HEK293T (cell line): ENCODE measurements at regions not wholly inside any gene's neighbourhood (a gene's known extent, or its start where the extent isn't known, plus 50 kb on each side); places are given as distances from the start of the nearest gene placed in this dataset.

Source experiments
- CTCF ChIA-PET: fragments of 350-600 bp; formaldehyde crosslinking; extraction: SDS; loops from one replicate; lab custom pipeline; 2021; ENCODE audit warnings: antibody characterized with exemption, inconsistent platforms; lab: Yijun Ruan, JAX
- POLR2A ChIA-PET: fragments of 350-600 bp; formaldehyde crosslinking; extraction: SDS; loops from one replicate; lab custom pipeline; 2020; ENCODE audit warnings: antibody characterized with exemption, inconsistent platforms; lab: Yijun Ruan, JAX
- DNase-seq: peaks from one replicate; pipeline ENCODE4 v3.0.0; 2012; ENCODE audit warnings: mixed read lengths; ENCODE audit errors: extremely low spot score
- ARNT ChIP-seq: fragments of 450-650 bp; IDR thresholded peaks from 2 replicates; pipeline ENCODE4 v1.6.1; 2017; ENCODE audit warnings: mild to moderate bottlenecking
- BHLHE40 ChIP-seq: fragments of 450-650 bp; IDR thresholded peaks from 2 replicates; pipeline ENCODE4 v1.6.1; 2016; ENCODE audit warnings: mild to moderate bottlenecking, moderate library complexity, borderline replicate concordance
- CTBP1 ChIP-seq: fragments of 450-650 bp; IDR thresholded peaks from 2 replicates; pipeline ENCODE4 v1.6.1; 2016; ENCODE audit warnings: borderline replicate concordance
- ELF4 ChIP-seq: fragments of 450-650 bp; IDR thresholded peaks from 2 replicates; pipeline ENCODE4 v1.6.1; 2017; ENCODE audit warnings: antibody characterized with exemption
- FOXA1 ChIP-seq: fragments of 450-650 bp; IDR thresholded peaks from 2 replicates; pipeline ENCODE4 v1.6.1; 2016; ENCODE audit warnings: mild to moderate bottlenecking
- FOXK2 ChIP-seq: fragments of 450-650 bp; IDR thresholded peaks from 2 replicates; pipeline ENCODE4 v1.6.1; 2016; ENCODE audit warnings: mild to moderate bottlenecking
- FOXM1 ChIP-seq: fragments of 450-650 bp; IDR thresholded peaks from 2 replicates; pipeline ENCODE4 v1.6.1; 2017; ENCODE audit warnings: mild to moderate bottlenecking, borderline replicate concordance
- HDGF ChIP-seq: fragments of 450-650 bp; IDR thresholded peaks from 2 replicates; pipeline ENCODE4 v1.6.1; 2017; ENCODE audit warnings: antibody characterized with exemption, borderline replicate concordance
- L3MBTL2 ChIP-seq: fragments of 450-650 bp; conservative IDR thresholded peaks from 2 replicates; pipeline ENCODE4 v1.6.1; 2016; ENCODE audit warnings: mild to moderate bottlenecking
- LEF1 ChIP-seq: fragments of 450-650 bp; IDR thresholded peaks from 2 replicates; pipeline ENCODE4 v1.6.1; 2017; ENCODE audit warnings: mild to moderate bottlenecking, borderline replicate concordance
- NFRKB ChIP-seq: fragments of 450-650 bp; IDR thresholded peaks from 2 replicates; pipeline ENCODE4 v1.6.1; 2016; ENCODE audit warnings: mild to moderate bottlenecking, moderate library complexity
- PKNOX1 ChIP-seq: fragments of 450-650 bp; IDR thresholded peaks from 2 replicates; pipeline ENCODE4 v1.6.1; 2016
- SP1 ChIP-seq: fragments of 450-650 bp; IDR thresholded peaks from 2 replicates; pipeline ENCODE4 v1.6.1; 2017
- SUZ12 ChIP-seq: fragments of 450-650 bp; IDR thresholded peaks from 2 replicates; pipeline ENCODE4 v1.6.1; 2016; ENCODE audit warnings: mild to moderate bottlenecking
- TARDBP ChIP-seq: fragments of 450-650 bp; IDR thresholded peaks from 2 replicates; pipeline ENCODE4 v1.6.1; 2016
- ZNF384 ChIP-seq: fragments of 450-650 bp; IDR thresholded peaks from 2 replicates; pipeline ENCODE4 v1.6.1; 2016

- DNase-seq = no peak
- CTCF ChIA-PET = interaction anchor here (0.5 to 2.4 kb wide), 7 partner anchors 10 to 220 kb away, joined by 3 to 15 read pairs (median 4); no protein-coding TSS in a partner anchor
- POLR2A ChIA-PET = no interaction called here
- TF ChIP-seq FOXM1 = no peak
- TF ChIP-seq TARDBP = no peak
- no peak for TF ChIP-seq L3MBTL2
- no peak for TF ChIP-seq PKNOX1
- no peak for TF ChIP-seq FOXK2
Observed at GRCh38 chr3:124560666-124561215, 169.5 kb upstream of the UMPS start.

GRCh38 chr3:124562769-124563168, 167.5 kb upstream of the UMPS start:
- CTCF ChIA-PET = interaction anchor here (0.7 to 4.1 kb wide), 4 partner anchors 8 to 901 kb away, joined by 4 to 56 read pairs (median 6); no protein-coding TSS in a partner anchor
- TF ChIP-seq ARNT = no peak
- TF ChIP-seq LEF1 = no peak
- POLR2A ChIA-PET = no interaction called here
- no peak for DNase-seq

GRCh38 chr3:124563376-124563775, 166.9 kb upstream of the UMPS start:
- POLR2A ChIA-PET = no interaction called here
- TF ChIP-seq SUZ12 (no peak), PKNOX1 (no peak), HDGF (no peak)
- CTCF ChIA-PET = interaction anchor here (0.7 to 4.1 kb wide), 3 partner anchors 13 to 125 kb away, joined by 3 to 56 read pairs (median 4); no protein-coding TSS in a partner anchor
- no peak for DNase-seq

GRCh38 chr3:124565013-124565412, 165.2 kb upstream of the UMPS start:
- TF ChIP-seq FOXM1 (no peak), TARDBP (no peak), L3MBTL2 (peak; percentile 57; the same call in 1 of the 2 replicates)
- DNase-seq = peak; percentile 71
- ChIA-PET CTCF (interaction anchor here (0.6 to 4.1 kb wide), 7 partner anchors 9 to 174 kb away, joined by 3 to 56 read pairs (median 4); no protein-coding TSS in a partner anchor), POLR2A (interaction anchor here (0.6 to 1.5 kb wide), 3 partner anchors 124 to 196 kb away, joined by 3 to 5 read pairs (median 3); partner anchors contain the start of gene UMPS)

- CTCF ChIA-PET = interaction anchor here (0.6 to 4.1 kb wide), 7 partner anchors 9 to 173 kb away, joined by 3 to 56 read pairs (median 4); no protein-coding TSS in a partner anchor
- DNase-seq = no peak
- POLR2A ChIA-PET = interaction anchor here (0.6 to 1.5 kb wide), 3 partner anchors 123 to 195 kb away, joined by 3 to 5 read pairs (median 3); partner anchors contain the start of gene UMPS
- TF ChIP-seq HDGF = no peak
- TF ChIP-seq FOXM1 = no peak
- TF ChIP-seq FOXK2 = no peak
- TF ChIP-seq ELF4 = no peak
- no peak for TF ChIP-seq NFRKB
- TF ChIP-seq BHLHE40 = no peak
- TF ChIP-seq CTBP1 = no peak
Observed at GRCh38 chr3:124565551-124565950, 164.7 kb upstream of the UMPS start.

GRCh38 chr3:124566701-124567100, 163.6 kb upstream of the UMPS start:
- no peak for DNase-seq
- ChIA-PET CTCF (no interaction called here), POLR2A (no interaction called here)
- TF ChIP-seq LEF1 = no peak
- TF ChIP-seq CTBP1 = no peak
- no peak for TF ChIP-seq TARDBP
- no peak for TF ChIP-seq NFRKB
- TF ChIP-seq SUZ12 = no peak
- no peak for TF ChIP-seq ARNT
- no peak for TF ChIP-seq HDGF
- no peak for TF ChIP-seq ZNF384
- TF ChIP-seq SP1 = no peak
- no peak for TF ChIP-seq L3MBTL2
- TF ChIP-seq BHLHE40 = no peak
- no peak for TF ChIP-seq FOXM1
- TF ChIP-seq PKNOX1 = no peak
- TF ChIP-seq ELF4 = no peak
- no peak for TF ChIP-seq FOXK2
- TF ChIP-seq FOXA1 = no peak

GRCh38 chr3:124567179-124567578, 163.1 kb upstream of the UMPS start:
- POLR2A ChIA-PET = no interaction called here
- CTCF ChIA-PET = interaction anchor here (1.1 kb wide), 1 partner anchor 121 kb away, joined by 5 read pairs; no protein-coding TSS in a partner anchor

More at GRCh38 chr3:124567179-124567578, 163.1 kb upstream of the UMPS start:
- TF ChIP-seq SP1 (no peak), BHLHE40 (no peak), LEF1 (no peak), SUZ12 (no peak), ARNT (no peak), PKNOX1 (no peak), HDGF (no peak), L3MBTL2 (no peak), TARDBP (no peak), ELF4 (no peak)
- no peak for DNase-seq
